HG02981 (cell line): ENCODE measurements at regions not wholly inside any gene's neighbourhood (a gene's known extent, or its start where the extent isn't known, plus 50 kb on each side); places are given as distances from the start of the nearest gene placed in this dataset.
A peak's percentile ranks its signal among the peaks of the same experiment; 100 is the strongest.

Experiments
- ATAC-seq: cut with Tn5 transposase; IDR thresholded peaks from one replicate; pipeline ENCODE4 v1.9.1; 2021; ENCODE audit warnings: mild to moderate bottlenecking, moderate library complexity; ENCODE audit not compliant: unreplicated experiment

DNA sequence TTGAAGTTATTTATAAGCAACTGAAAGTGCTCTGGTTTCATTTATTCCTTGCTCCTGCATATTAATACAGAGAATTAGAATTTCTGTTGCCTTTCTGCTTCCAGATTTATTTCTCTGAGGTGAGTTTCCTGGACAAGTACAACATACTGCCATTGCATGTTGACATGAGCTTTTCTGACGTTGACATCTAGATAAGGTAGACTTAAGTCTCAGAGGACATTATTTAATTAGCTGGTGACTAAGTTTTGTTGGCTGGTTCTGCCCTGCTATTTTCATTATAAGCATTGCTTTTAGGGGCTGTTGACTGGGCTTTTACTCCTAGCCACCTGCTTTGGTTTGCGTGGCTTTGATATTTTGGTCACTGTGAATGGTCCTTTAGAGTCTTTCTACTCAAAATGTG lies 282.9 kb upstream of the SPRED2 start:
- no peak for ATAC-seq

DNA sequence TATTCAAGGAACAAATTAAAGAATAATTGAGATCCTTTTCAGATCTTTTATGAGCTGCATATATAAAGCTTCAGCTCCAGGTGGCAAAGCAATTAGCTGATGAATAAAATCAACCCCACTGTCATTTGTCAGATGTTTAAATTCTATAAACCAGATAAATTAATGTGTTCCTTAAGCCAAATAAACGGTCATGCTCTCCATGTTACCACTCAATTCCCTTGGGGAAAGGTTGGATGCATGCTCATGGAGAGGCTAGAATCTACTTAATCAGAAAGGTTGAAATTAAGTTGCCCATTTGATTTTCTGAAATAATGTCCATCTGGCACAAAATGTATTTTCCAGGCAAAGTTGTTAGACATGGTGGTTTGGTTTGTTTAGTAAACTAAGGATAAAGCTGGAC lies 282.5 kb upstream of the SPRED2 start:
- ATAC-seq = no peak

DNA sequence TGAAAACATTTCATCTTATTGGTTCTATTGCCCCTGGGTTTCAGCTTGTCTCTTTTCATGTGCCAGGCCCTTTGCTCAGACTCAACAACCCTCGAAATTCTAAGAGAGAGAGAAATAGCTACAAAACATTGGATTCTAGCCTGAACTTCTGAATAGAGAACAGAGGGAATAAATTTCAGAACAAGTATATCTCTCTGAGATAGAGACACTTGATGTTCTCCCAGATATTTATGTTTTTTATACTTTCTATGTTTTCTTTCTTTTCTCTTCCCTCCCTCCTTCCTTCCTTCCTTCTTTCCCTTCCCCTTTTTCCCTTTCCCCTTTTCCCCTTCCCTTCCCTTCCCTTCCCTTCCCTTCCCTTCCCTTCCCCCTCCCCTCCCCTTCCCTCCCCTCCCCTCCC lies 279.5 kb upstream of the SPRED2 start:
- ATAC-seq = no peak

DNA sequence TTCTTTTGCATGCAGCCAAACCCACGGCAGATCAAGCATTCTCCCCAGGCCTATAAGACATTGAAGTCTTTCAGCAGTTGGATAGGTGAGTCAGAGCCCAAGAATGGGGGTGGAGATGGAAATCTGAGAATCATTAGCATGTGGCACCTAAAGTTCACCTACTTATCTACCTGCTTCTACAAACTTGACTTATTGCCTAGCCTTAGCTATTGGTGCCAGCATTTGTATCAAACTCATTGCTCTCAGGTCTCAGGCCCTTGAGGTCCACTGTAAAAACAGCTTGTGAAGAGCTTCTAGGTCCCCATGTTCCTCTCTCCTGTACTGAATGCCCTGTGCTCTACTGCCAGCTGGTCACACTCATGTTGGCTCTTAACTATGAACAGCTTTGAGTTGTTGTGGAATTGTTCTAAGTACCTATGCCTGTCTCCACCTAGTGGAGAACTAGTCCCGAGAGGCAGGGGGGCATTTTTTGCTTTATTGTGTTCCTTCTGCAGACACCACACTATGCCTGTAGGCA lies 278.4 kb upstream of the SPRED2 start:
- no peak for ATAC-seq

DNA sequence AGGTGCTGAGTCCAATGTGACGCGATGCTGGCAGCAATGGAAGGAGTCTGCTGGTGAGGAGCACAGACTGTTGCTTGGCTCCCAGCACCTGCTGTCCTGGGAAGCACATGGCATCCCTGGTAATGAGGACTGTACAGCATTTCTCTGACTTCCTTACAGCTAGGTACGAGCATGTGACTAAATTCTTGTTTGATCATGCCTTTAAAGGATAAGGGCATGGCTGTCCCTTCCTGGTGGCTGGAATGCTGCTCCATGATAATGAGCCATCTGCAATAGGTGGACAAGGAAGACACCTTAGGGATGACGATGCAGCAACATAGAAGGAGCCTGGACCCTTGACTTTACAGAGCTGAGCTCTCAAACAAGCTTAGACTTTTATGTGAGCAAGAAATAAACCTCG lies 278.0 kb upstream of the SPRED2 start:
- ATAC-seq = no peak

DNA sequence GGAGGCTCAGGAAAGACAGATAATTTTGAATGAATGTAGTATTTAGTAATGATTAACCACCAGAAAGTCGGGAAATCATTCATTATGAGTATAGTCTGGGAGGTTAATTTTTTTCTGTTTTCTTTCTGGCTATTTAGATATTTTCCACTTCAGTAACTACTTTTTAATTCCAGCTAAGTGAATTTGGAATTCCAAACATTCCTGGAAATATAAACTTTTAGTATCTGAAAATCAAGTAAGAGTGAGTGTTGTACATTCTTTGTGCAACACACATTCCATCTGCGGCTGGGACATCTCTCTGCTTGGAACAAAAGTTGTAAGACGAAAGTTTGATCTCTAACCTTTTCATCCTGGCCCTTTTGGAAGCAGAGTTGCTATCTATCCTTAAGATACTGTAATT lies 275.7 kb upstream of the SPRED2 start:
- ATAC-seq = no peak

DNA sequence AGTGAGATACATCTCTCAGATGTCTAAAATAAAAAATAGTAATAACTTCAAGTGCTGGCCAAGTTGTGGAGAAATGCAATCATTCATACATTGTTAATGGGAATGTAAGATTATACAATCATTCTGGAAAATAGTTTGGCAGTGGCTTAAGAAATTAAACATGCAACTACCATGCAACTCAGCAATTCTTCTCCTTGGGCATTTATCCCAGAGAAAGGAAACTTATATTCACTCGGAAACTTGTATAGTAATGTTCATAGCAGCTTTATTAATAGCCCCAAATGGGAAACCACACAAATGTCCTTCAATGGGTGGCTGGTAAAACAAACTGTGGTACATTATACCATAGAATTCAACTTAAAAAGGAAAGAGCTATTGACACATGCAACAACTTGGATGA lies 274.0 kb upstream of the SPRED2 start:
- no peak for ATAC-seq

DNA sequence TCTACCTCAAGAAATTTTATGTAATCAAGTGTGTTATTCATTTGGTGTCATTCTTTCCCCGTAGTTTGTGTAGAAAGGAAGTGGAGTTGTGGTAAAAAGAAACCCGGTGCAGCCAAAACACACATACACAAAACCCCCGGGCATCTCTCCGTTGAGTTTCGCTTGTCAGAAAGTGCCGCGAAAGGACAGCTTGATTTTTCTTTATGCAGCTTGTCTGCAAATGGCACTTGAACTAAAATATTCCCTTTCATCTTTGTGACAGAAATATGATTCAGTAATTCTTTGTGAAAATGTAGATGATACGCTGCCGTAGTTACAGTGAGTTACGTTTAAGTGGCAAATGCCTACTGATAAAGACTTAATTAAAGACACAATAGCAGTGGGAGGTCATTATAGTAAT lies 268.8 kb upstream of the SPRED2 start:
- no peak for ATAC-seq

DNA sequence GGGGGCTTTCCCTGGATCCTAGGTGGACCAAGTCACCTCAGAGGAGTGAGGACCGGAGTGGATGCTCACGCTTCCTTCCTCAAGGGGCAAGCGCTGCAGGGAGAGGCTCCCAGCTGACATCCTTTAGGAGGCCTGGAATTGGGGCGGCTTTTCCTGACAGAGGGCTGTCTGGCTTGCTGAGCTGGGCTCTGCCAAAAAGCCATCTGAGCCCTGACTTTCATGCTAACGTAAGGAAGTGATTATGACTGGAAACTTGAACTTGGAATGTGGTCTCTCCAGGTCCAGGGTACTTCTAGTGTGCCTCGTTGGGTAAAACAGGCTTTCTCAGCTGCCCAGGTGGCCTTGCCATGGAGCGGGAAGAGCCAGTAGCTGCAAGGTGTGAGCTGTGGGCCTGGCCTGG lies 268.3 kb upstream of the SPRED2 start:
- no peak for ATAC-seq

DNA sequence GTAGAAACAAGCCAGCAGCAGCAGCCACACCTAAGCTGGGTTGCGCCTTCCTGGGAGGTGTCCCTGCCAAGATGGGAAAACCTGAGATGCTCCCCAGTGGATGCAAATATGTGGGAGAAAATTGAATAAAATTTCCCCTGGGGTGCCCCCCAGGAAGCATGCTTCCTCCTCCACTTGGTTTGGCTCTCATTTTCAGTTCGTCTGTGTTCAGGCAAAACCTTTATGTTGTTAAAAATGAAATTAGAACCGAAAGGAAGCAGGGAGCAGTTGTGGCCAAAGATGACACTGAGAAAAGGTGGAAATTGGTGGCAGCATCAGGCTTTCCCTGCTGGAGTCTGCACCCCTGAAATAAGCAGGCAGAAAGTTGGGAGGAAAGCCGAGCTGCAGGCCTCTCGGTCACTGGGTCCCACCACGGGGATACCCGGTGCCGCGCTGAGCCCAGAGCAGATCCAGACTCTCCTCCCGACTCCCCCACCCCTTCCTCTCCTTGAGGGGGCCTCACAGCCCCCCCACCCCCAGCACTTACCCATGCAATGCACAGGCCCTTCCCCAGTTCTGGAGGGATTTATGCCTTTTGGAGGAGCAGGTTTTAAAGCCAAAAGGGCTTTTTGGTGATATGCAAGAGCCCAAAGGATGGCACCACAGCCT lies 267.7 kb upstream of the SPRED2 start:
- no peak for ATAC-seq

DNA sequence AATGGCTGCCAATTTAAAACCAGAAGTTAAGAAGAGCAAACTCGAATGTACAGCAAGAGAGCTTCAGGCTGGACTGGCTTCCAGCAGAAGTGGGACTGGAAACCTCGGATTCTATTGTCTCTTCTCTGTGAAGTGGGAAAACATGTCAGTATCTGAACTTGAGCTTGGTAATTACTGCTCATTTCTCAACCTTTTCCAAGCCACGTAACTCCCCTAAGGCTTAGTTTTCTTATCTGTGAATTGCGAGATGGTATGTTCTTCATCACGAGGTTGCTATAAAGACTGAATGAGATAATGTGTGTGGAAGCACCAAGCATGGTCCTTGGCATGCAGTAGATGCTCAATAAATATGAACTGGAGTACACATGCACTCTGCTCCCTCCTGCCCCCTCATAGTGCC lies 259.4 kb upstream of the SPRED2 start:
- ATAC-seq = no peak

DNA sequence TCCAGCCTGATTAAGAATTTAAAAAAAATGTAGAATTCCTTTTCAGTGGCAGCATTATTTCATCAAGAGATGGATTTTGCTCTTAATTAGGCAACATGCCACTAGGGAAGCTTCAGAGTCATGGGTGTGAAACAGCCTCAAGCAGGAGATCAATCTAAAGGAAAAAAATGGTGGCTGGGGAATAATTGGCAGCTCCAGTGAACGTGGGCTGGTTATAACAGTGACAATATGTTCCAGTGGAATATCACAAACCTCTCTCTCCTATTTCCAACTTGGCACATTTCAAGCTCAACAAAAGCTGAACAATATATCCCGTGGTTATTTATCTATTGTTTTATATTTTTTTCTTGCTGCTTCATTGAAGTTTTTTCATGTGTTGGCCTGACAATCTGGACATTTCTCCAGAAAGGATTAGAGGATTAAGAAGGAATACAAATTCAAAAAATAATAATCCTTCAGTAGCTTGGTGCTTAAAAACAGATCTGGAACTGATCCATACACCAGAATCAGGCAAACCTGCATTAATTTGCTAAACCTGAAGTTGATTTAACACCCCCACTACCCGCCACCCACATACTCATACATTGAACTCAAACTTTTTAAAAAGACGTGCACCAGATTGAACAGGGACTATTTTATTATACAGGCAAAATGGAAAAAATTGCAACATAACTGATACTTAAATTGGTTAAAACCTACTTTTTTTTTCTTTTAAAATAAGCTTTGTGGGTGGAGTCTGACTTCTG lies 255.9 kb upstream of the SPRED2 start:
- no peak for ATAC-seq

DNA sequence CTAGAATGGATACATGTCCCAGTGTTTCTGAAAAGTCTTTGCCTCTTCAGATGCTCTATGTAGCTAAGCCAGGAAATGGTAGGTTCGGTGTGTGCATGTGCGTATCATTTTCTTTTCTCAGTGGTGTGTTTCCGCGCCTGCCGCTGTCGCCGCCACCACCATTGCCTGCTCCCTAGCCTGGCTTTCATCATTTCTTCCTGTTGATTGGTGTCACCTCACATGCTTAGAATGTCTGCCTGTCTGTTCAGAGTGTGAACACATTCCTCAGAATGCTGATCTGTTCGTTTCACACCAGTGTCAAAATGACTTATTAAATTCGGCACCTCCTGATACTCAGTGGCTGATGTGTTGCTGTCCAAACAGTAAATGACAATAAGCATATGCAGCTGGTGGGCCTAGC lies 255.2 kb upstream of the SPRED2 start:
- no peak for ATAC-seq

DNA sequence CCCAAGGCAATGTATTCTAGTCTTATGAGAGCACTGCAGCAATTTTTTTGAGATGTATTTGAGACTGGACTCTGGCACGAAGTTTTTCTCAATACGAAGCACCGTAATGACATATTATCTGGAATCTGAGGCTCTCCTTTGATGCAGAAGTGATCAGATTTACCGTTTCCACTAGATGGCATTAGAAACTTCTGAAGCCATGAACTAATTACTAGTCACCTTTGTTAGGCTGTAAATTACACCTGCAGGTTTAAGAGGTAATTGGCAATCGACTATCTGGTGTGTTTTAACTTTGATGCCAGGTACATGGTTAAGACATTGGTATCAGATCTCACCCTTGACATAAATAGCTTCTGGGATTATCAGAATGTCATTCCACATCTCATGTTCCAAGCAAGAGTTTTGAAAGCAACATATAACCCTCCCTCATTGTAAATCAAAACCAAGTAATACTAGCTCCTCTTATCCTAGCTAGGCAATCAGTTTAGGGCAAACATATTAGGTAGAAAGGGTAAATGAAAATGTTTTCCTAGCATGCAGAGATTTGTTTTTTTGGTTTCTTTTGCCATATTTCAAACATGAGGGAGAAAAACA lies 254.6 kb upstream of the SPRED2 start:
- no peak for ATAC-seq

DNA sequence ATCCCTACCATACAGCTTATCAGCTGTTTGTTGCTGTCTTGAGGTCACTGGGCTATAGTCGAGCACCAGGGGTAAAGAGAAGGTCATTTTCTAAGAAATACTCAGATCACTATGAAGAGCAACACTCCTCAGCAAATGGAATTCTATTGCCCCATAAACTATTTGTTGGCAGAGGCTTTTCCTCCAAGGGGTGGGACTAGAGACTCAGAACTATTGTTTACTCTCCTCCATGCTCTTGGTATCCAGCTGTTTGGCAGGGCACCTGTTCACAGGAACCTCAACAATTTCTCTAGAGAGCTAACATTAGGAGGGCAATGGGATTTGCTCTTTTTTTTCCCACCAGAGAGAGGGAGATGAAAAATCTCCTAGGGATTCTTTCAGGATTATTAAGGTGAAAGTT lies 249.1 kb upstream of the SPRED2 start:
- no peak for ATAC-seq

DNA sequence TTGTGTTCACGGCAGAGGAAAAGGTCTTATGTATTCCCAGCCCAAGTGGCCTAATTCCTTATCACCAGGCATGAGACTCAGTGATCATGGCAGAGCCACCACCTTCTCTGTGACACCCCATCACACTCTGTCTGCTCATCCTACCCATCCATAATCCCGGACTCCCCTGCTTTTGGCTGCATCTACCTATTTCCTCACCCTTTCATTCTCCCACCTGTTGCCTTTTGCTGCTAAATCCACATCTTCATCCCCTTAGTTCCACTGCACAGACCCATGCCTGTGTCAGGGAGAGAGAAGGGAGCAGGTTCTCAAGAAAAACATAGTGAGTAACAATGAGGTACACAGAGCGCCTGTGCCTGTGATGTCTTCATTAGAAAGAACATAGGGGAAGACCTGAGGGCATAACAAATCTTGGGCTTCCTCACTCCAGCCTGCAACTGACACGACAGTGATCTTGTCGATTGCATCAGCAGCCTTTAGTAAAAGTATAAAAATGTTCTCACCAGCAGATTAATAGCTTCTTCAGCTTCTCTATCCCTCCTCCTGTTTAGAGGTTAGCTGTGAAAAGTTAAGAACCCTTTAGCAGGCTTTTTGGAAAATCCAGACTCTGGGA lies 246.5 kb upstream of the SPRED2 start:
- no peak for ATAC-seq

DNA sequence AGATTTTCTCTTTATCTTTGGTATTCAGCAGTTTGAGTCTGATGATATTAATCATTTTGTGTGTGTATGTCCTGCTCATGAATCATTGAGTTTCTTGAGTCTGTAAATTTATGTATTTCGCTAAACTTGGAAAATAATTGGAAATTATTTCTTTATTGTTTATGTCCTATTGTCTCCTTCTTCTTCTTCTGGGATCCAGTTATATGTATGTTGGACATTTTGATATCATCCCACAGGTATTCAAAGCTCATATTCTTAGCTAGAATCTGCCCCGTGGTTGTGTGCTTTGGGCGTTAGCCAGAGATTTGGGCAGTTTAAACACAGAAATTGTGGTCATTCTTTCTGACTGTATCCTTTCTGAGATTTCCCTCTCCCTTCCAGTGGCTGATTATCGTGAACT lies 243.0 kb upstream of the SPRED2 start:
- no peak for ATAC-seq

DNA sequence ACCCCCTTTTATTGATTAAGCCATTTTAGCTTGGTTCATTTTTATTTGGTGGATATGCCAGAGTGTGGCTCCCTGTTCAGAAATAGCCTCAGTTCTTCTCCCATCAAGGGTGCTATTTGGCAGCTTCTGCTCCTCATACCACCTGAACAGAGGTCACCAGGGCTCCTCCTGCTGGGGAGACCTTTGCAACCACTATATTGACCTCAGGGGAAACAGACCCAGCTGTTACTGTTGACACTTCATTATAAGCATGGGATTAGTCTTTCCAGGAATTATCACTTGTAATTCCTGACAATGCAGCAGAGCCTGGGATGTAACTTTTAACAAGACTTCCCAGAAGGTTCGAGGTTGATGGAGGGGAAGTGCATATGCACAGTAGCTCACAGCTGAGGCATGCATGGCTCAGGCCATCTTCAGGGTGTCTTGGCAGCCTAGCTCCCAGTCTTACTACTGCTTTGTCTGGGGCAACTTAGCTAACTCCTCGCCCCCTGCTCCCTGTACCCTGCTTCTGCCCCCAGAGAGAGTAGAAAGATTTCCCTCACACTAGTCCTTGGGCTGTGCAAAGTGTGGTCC lies 239.4 kb upstream of the SPRED2 start:
- ATAC-seq = no peak

DNA sequence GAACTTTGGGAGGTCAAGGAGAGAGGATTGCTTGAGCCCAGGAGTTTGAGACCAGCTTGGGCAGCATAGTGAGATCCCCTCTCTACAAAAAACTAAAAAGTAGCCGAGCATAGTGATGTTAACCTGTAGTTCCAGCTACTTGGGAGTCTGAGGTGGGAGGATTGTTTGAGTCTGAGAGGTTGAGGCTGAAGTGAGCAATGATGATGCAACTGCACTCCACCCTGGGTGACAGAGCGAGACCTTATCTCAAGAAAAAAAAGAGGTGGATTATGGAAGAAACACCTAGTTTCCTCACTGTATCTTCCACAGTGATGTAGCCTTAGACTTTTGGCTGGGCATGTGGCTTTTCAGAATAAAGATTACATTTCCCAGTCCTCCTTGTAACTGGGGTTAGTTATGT lies 237.2 kb upstream of the SPRED2 start:
- no peak for ATAC-seq

DNA sequence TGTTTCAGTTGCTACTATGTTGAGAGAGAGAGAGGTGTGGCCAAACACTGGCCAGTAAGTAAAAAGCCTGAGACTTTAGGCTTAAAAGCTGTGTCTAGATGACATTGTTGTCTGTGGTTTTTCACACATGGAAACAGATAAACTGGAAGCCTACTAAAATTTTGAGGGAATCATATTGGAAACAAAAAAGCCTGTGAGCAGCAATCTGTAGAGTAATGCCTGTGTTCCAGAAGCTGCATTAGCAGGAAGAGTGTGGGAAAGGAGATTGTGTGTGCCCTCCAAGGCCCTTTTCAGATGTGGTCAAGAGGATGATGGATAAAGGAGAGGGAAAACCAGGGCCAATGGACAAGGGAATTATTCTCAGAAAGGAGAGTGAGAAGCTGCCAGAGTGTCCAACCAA lies 236.3 kb upstream of the SPRED2 start:
- no peak for ATAC-seq

DNA sequence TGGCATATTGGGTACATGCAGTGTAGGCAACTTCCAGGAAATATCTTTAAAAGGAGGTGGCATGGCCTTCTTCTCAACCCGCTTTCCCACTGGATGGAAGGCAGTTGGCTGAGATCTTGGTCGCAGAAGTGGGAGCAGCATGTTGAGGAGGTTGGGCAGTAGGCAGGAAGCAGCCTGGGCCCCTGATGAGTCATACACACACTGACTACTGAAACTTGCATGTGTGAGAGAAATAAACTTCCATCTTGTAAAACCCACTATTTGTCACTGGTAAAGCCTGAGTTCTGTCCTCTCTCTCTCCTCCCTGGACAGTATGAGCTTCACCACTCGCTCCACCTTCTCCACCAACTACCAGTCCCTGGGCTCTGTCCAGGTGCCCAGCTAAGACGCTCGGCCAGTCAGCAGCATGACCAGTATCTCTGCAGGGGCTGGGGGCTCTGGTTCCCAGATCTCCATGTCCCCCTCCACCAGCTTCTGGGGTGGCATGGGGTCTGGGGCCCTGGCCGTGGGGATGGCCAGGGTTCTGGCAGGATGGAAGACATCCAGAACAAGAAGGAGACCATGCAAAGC lies 233.8 kb upstream of the SPRED2 start:
- peak; percentile 98 for ATAC-seq
